ENCODE measurements at regions not wholly inside any gene's neighbourhood (a gene's known extent, or its start where the extent isn't known, plus 50 kb on each side); places are given as distances from the start of the nearest gene placed in this dataset.

- Histone ChIP-seq H2BK15ac (ENCODE audit: low read length) (no peak overlapping the region), H3K4me3 (ENCODE audit: low read length in 2 of 2) (no peak overlapping the region), H3K27ac (replicated peaks; ENCODE audit: low read length) (no peak overlapping the region), H3K9me3 (replicated peaks in 1 of 2; ENCODE audit: control insufficient read depth in 2 of 2, insufficient read depth in 1 of 2, low read depth in 1 of 2, low read length in 2 of 2) (no peaks in the 10 kb centered on the region), H3K79me1 (ENCODE audit: low read depth, low read length) (no peaks in the 10 kb centered on the region), H2AFZ (ENCODE audit: low read length) (no peak overlapping the region), H3K27me3 (ENCODE audit: control insufficient read depth in 3 of 3, insufficient read depth in 3 of 3, low read depth in 1 of 3, low read length in 3 of 3) (peaks cover 0 to 37% (median 0%) of the 10 kb centered on the region in 3 experiments), H3K9ac (ENCODE audit: low read depth, low read length, poor library complexity) (no peak overlapping the region), H3K4me2 (ENCODE audit: insufficient read depth, low read length, poor library complexity, severe bottlenecking) (no peak overlapping the region), H3K23ac (ENCODE audit: low read depth, low read length, poor library complexity) (no peak overlapping the region), H2BK5ac (ENCODE audit: low read length) (no peak overlapping the region), H3K36me3 (replicated peaks in 1 of 2; ENCODE audit: control insufficient read depth in 2 of 2, insufficient read depth in 2 of 2, low read length in 2 of 2) (no peaks in the 10 kb centered on the region), H3K4me1 (ENCODE audit: control insufficient read depth in 2 of 2, insufficient read depth in 1 of 2, low read depth in 1 of 2, low read length in 2 of 2) (peaks cover 0 to 6% of the 10 kb centered on the region in 2 donors), H2BK12ac (ENCODE audit: low read length) (no peak overlapping the region), H3K14ac (ENCODE audit: low read length) (no peak overlapping the region), H3K4ac (ENCODE audit: low read length) (no peak overlapping the region), H3K18ac (ENCODE audit: low read length) (no peak overlapping the region), H4K8ac (ENCODE audit: low read depth, low read length) (no peak overlapping the region), H2BK120ac (ENCODE audit: low read depth, low read length) (no peak overlapping the region), H2AK5ac (ENCODE audit: low read depth, low read length) (no peak overlapping the region), H4K91ac (ENCODE audit: low read depth, low read length, poor library complexity) (no peak overlapping the region)
- no CpG with 5 or more reads among the region's 8 CpGs for WGBS, 2 donors (ENCODE audit: extremely low coverage in 2 of 2, insufficient read length in 2 of 2, insufficient replicate concordance in 1 of 2)
- DNase-seq (ENCODE audit: low spot score), result no peak
These were observed 149.8 kb downstream of the ETS2 start for GRCh38 chr21:38955495-38955894.

GRCh38 chr21:38954588-38955004 is 148.9 kb downstream of the ETS2 start:
- no CpG with 5 or more reads among the region's 3 CpGs for WGBS, 2 donors (ENCODE audit: extremely low coverage in 2 of 2, insufficient read length in 2 of 2, insufficient replicate concordance in 1 of 2)
- H3K36me3 ChIP-seq (replicated peaks in 1 of 2; ENCODE audit: control insufficient read depth in 2 of 2, insufficient read depth in 2 of 2, low read length in 2 of 2), result no peaks in the 10 kb centered on the region
- H4K8ac ChIP-seq (ENCODE audit: low read depth, low read length), result no peak overlapping the region
- H2BK120ac ChIP-seq (ENCODE audit: low read depth, low read length), result no peak overlapping the region
- no peak overlapping the region for H2AK5ac ChIP-seq (ENCODE audit: low read depth, low read length)
- H3K27me3 ChIP-seq (ENCODE audit: control insufficient read depth in 3 of 3, insufficient read depth in 3 of 3, low read depth in 1 of 3, low read length in 3 of 3), result peaks cover 0 to 39% (median 0%) of the 10 kb centered on the region in 3 experiments
- no peak overlapping the region for H3K23ac ChIP-seq (ENCODE audit: low read depth, low read length, poor library complexity)
- H4K91ac ChIP-seq (ENCODE audit: low read depth, low read length, poor library complexity), result no peak overlapping the region
- peaks cover 0 to 6% of the 10 kb centered on the region in 2 donors for H3K4me1 ChIP-seq (ENCODE audit: control insufficient read depth in 2 of 2, insufficient read depth in 1 of 2, low read depth in 1 of 2, low read length in 2 of 2)
- H2AFZ ChIP-seq (ENCODE audit: low read length), result no peak overlapping the region
- H3K27ac ChIP-seq (replicated peaks; ENCODE audit: low read length), result no peak overlapping the region
- H3K9ac ChIP-seq (ENCODE audit: low read depth, low read length, poor library complexity), result no peak overlapping the region
- H2BK12ac ChIP-seq (ENCODE audit: low read length), result no peak overlapping the region
- H3K18ac ChIP-seq (ENCODE audit: low read length), result no peak overlapping the region
- no peak overlapping the region for H2BK15ac ChIP-seq (ENCODE audit: low read length)
- no peak overlapping the region for H2BK5ac ChIP-seq (ENCODE audit: low read length)
- H3K14ac ChIP-seq (ENCODE audit: low read length), result no peak overlapping the region
- DNase-seq (ENCODE audit: low spot score), result no peak
- H3K9me3 ChIP-seq (replicated peaks in 1 of 2; ENCODE audit: control insufficient read depth in 2 of 2, insufficient read depth in 1 of 2, low read depth in 1 of 2, low read length in 2 of 2), result no peaks in the 10 kb centered on the region
- H3K79me1 ChIP-seq (ENCODE audit: low read depth, low read length), result no peaks in the 10 kb centered on the region
- H3K4ac ChIP-seq (ENCODE audit: low read length), result no peak overlapping the region
- H3K4me3 ChIP-seq (ENCODE audit: low read length in 2 of 2), result no peak overlapping the region
- H3K4me2 ChIP-seq (ENCODE audit: insufficient read depth, low read length, poor library complexity, severe bottlenecking), result no peak overlapping the region

- Histone ChIP-seq H4K8ac (ENCODE audit: low read depth, low read length) (no peak overlapping the region), H3K23ac (ENCODE audit: low read depth, low read length, poor library complexity) (no peak overlapping the region), H2BK12ac (ENCODE audit: low read length) (no peak overlapping the region), H2BK5ac (ENCODE audit: low read length) (no peak overlapping the region), H3K9ac (ENCODE audit: low read depth, low read length, poor library complexity) (no peak overlapping the region), H3K27me3 (ENCODE audit: control insufficient read depth in 3 of 3, insufficient read depth in 3 of 3, low read depth in 1 of 3, low read length in 3 of 3) (peaks cover 0 to 42% (median 0%) of the 10 kb centered on the region in 3 experiments), H2BK15ac (ENCODE audit: low read length) (no peak overlapping the region), H3K18ac (ENCODE audit: low read length) (no peak overlapping the region), H2BK120ac (ENCODE audit: low read depth, low read length) (no peak overlapping the region), H3K14ac (ENCODE audit: low read length) (no peak overlapping the region), H3K36me3 (replicated peaks in 1 of 2; ENCODE audit: control insufficient read depth in 2 of 2, insufficient read depth in 2 of 2, low read length in 2 of 2) (no peaks in the 10 kb centered on the region), H4K91ac (ENCODE audit: low read depth, low read length, poor library complexity) (no peak overlapping the region), H3K4me2 (ENCODE audit: insufficient read depth, low read length, poor library complexity, severe bottlenecking) (no peak overlapping the region), H2AFZ (ENCODE audit: low read length) (no peak overlapping the region), H3K9me3 (replicated peaks in 1 of 2; ENCODE audit: control insufficient read depth in 2 of 2, insufficient read depth in 1 of 2, low read depth in 1 of 2, low read length in 2 of 2) (no peaks in the 10 kb centered on the region), H2AK5ac (ENCODE audit: low read depth, low read length) (no peak overlapping the region), H3K27ac (replicated peaks; ENCODE audit: low read length) (no peak overlapping the region), H3K4me1 (ENCODE audit: control insufficient read depth in 2 of 2, insufficient read depth in 1 of 2, low read depth in 1 of 2, low read length in 2 of 2) (peaks cover 0 to 6% of the 10 kb centered on the region in 2 donors), H3K4me3 (ENCODE audit: low read length in 2 of 2) (no peak overlapping the region), H3K79me1 (ENCODE audit: low read depth, low read length) (no peaks in the 10 kb centered on the region), H3K4ac (ENCODE audit: low read length) (no peak overlapping the region)
- no CpG with 5 or more reads among the region's 5 CpGs for WGBS, 2 donors (ENCODE audit: extremely low coverage in 2 of 2, insufficient read length in 2 of 2, insufficient replicate concordance in 1 of 2)
- DNase-seq (ENCODE audit: low spot score), result no peak
These were observed 147.8 kb downstream of the ETS2 start for GRCh38 chr21:38953516-38953915.

GRCh38 chr21:38952890-38953289 is 147.2 kb downstream of the ETS2 start:
- H3K4ac ChIP-seq (ENCODE audit: low read length), result no peak overlapping the region
- H2BK120ac ChIP-seq (ENCODE audit: low read depth, low read length), result no peak overlapping the region
- no peak overlapping the region for H3K4me3 ChIP-seq (ENCODE audit: low read length in 2 of 2)
- no peak overlapping the region for H3K9ac ChIP-seq (ENCODE audit: low read depth, low read length, poor library complexity)
- no peaks in the 10 kb centered on the region for H3K36me3 ChIP-seq (replicated peaks in 1 of 2; ENCODE audit: control insufficient read depth in 2 of 2, insufficient read depth in 2 of 2, low read length in 2 of 2)
- H3K18ac ChIP-seq (ENCODE audit: low read length), result no peak overlapping the region
- H3K4me1 ChIP-seq (ENCODE audit: control insufficient read depth in 2 of 2, insufficient read depth in 1 of 2, low read depth in 1 of 2, low read length in 2 of 2), result peaks cover 0 to 6% of the 10 kb centered on the region in 2 donors
- H3K23ac ChIP-seq (ENCODE audit: low read depth, low read length, poor library complexity), result no peak overlapping the region
- H3K79me1 ChIP-seq (ENCODE audit: low read depth, low read length), result no peaks in the 10 kb centered on the region
- H3K14ac ChIP-seq (ENCODE audit: low read length), result no peak overlapping the region
- H2BK15ac ChIP-seq (ENCODE audit: low read length), result no peak overlapping the region
- H4K8ac ChIP-seq (ENCODE audit: low read depth, low read length), result no peak overlapping the region
- H2AFZ ChIP-seq (ENCODE audit: low read length), result no peak overlapping the region
- no peak for DNase-seq (ENCODE audit: low spot score)
- no peak overlapping the region for H3K4me2 ChIP-seq (ENCODE audit: insufficient read depth, low read length, poor library complexity, severe bottlenecking)
- H3K27ac ChIP-seq (replicated peaks; ENCODE audit: low read length), result no peak overlapping the region
- no CpG with 5 or more reads among the region's 3 CpGs for WGBS, 2 donors (ENCODE audit: extremely low coverage in 2 of 2, insufficient read length in 2 of 2, insufficient replicate concordance in 1 of 2)
- H3K27me3 ChIP-seq (ENCODE audit: control insufficient read depth in 3 of 3, insufficient read depth in 3 of 3, low read depth in 1 of 3, low read length in 3 of 3), result peaks cover 0 to 44% (median 0%) of the 10 kb centered on the region in 3 experiments
- no peaks in the 10 kb centered on the region for H3K9me3 ChIP-seq (replicated peaks in 1 of 2; ENCODE audit: control insufficient read depth in 2 of 2, insufficient read depth in 1 of 2, low read depth in 1 of 2, low read length in 2 of 2)
- H2BK5ac ChIP-seq (ENCODE audit: low read length), result no peak overlapping the region
- no peak overlapping the region for H2AK5ac ChIP-seq (ENCODE audit: low read depth, low read length)
- no peak overlapping the region for H4K91ac ChIP-seq (ENCODE audit: low read depth, low read length, poor library complexity)
- H2BK12ac ChIP-seq (ENCODE audit: low read length), result no peak overlapping the region
